ENCODE measurements at regions not wholly inside any gene's neighbourhood (a gene's known extent, or its start where the extent isn't known, plus 50 kb on each side); places are given as distances from the start of the nearest gene placed in this dataset.

- no peaks in the 10 kb centered on the region for H4K20me1 ChIP-seq (ENCODE audit: insufficient read depth, low read length)
- FAIRE-seq (no peak), DNase-seq (ENCODE audit: low spot score) (no peak), ATAC-seq (no peak)
- H3K79me2 ChIP-seq (ENCODE audit: insufficient read depth, low read length): no peaks in the 10 kb centered on the region
- H3K4me2 ChIP-seq (ENCODE audit: low read depth, low read length): no peak overlapping the region
- no peak overlapping the region for H3K27ac ChIP-seq (ENCODE audit: extremely low read length, insufficient read depth, low read length)
- intact Hi-C loops (cut with micrococcal nuclease; ENCODE audit: unreplicated experiment) (no loop called here), in situ Hi-C loops (cut with HindIII; ENCODE audit: extremely low pct_ligation_motif_present, low pct_unique_long_range_greater_than_20kb) (no loop called here)
- no peaks in the 10 kb centered on the region for H3K9me3 ChIP-seq (ENCODE audit: low read length)
- no TSS peak for BruUV-seq (replicated peaks)
- H3K4me3 ChIP-seq (replicated peaks in 1 of 3; ENCODE audit: insufficient read depth in 1 of 3, low read depth in 2 of 3, low read length in 3 of 3): no peak overlapping the region
- H3K27me3 ChIP-seq (ENCODE audit: control insufficient read depth in 1 of 2, insufficient read depth in 2 of 2, low read length in 2 of 2): no peaks in the 10 kb centered on the region
- ChIA-PET POLR2A (no interaction called here), CTCF (ENCODE audit: low intra/inter-chr PET ratio, low total read pairs) (no interaction called here)
- WGBS (ENCODE audit: low lambda C conversion rate): 6% methylated on average over 5 of the region's 5 CpGs
- no peaks in the 10 kb centered on the region for H3K36me3 ChIP-seq (replicated peaks in 1 of 2; ENCODE audit: control insufficient read depth in 1 of 2, insufficient read depth in 2 of 2, low read length in 2 of 2)
- H2AFZ ChIP-seq (ENCODE audit: low read length): no peak overlapping the region
- H3K4me1 ChIP-seq (ENCODE audit: insufficient read depth, low read length): no peaks in the 10 kb centered on the region
- H3K9ac ChIP-seq (ENCODE audit: insufficient read depth, low read depth, low read length): no peak overlapping the region
- TF ChIP-seq HOXA5 (CRISPR knock-in tag; IDR thresholded peaks at IDR 0.05) (no peak), FOXK2 (IDR thresholded peaks at IDR 0.05) (no peak), RARG (CRISPR knock-in tag; IDR thresholded peaks at IDR 0.05; ENCODE audit: low read depth) (no peak), TFE3 (CRISPR knock-in tag; IDR thresholded peaks at IDR 0.05) (no peak), ZBTB20 (CRISPR knock-in tag; IDR thresholded peaks at IDR 0.05; ENCODE audit: borderline replicate concordance, low read depth) (no peak), ZNF570 (CRISPR knock-in tag; IDR thresholded peaks at IDR 0.05; ENCODE audit: borderline replicate concordance) (no peak), ZBTB42 (CRISPR knock-in tag; IDR thresholded peaks at IDR 0.05) (no peak), GTF2F1 (IDR thresholded peaks at IDR 0.05; ENCODE audit: low read length) (no peak), CC2D1A (CRISPR knock-in tag; IDR thresholded peaks at IDR 0.05) (no peak), ZNF256 (CRISPR knock-in tag; conservative IDR thresholded peaks at IDR 0.05) (no peak), HDAC1 (CRISPR knock-in tag; IDR thresholded peaks at IDR 0.05) (no peak), ZBTB26 (CRISPR knock-in tag; IDR thresholded peaks at IDR 0.05; ENCODE audit: borderline replicate concordance) (no peak), SNAPC4 (CRISPR knock-in tag; IDR thresholded peaks at IDR 0.05) (no peak)
These were observed 110.0 kb upstream of the DMAC1 start for GRCh38 chr9:7909537-7909936.
